CD4-positive, alpha-beta T cell treated with Interleukin-10 for 1 hour (primary cell): ENCODE measurements at regions not wholly inside any gene's neighbourhood (a gene's known extent, or its start where the extent isn't known, plus 50 kb on each side); places are given as distances from the start of the nearest gene placed in this dataset.
A peak's percentile ranks its signal among the peaks of the same experiment; 100 is the strongest.

Source experiments
- DNase-seq: peaks from one replicate; pipeline ENCODE4 v3.0.0-alpha.2; 2020

DNA sequence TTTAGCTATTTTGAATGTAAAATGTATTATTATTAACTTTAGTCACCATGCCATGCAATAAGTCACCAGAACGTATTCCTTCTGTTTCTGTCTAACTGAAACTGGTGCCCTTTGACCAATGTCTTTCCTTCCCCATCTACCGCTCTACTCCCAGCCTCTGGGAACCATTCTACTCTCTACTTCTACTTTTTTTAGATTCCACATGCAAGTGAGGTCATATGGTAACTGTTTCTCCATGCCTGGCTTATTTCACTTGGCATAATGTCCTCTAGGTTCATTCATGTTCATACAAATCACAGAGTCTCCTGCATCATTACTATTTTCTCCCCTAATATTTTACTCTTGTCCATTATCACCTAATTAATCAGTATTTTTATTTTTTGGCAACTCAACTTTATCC is 160.1 kb downstream of the TMX1 start:
- no peak for DNase-seq

DNA sequence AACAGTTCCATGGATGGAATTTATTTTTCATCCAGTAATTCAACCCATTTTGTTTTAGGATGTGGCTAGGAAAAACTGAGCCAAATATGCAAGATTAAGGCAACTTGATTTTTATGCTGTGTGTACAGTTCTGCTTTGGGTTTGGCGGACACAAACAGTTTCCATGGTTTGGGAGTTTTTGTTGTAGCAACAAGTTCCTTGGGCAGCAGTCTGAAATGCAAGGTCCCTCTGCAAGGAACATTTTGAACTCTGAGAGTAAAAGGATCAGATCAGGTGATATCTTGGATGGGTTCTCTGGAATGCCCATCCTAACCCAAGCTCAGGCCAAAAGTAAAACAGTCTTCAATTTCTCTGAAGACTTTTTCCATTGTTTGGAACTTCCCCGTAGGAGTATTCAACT is 161.2 kb downstream of the TMX1 start:
- DNase-seq: no peak

DNA sequence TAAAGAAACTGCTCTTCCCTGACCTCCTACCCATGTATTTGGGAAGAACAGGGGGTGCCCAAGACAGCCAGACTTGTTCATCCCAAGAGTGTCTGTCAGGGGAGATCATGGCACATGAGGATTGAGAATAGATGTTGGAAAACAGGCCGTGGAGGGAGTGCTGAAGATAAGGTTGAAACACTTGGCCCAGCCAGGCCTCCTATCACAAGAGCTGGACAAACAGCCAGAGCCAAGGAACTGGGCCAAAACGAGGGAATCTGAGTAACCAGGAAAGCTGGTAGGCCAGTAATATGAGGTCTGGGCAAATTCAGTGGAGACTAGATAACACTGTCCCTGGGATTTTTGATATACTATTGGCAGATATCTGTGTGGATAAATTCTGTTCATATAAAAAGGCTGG is 161.7 kb downstream of the TMX1 start:
- no peak for DNase-seq

DNA sequence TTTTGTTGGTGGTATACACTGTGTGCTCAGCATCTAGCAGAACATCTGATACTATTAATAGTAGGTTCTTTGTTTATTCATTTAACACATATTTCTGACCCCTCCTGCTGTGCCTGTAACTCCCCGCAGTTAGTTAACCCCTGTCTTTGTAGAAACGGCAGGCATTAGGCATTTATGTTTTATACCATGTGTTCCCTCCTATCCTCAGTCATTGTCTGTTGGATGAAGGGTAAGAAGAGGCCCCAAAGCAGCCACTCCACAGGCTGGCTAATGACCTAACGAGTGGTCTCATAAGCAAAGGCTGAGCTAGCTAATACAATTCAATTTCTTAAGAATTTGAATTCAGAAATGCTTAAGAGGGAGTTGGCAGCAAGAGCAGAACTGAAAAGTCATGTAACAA is 170.8 kb downstream of the TMX1 start:
- no peak for DNase-seq

DNA sequence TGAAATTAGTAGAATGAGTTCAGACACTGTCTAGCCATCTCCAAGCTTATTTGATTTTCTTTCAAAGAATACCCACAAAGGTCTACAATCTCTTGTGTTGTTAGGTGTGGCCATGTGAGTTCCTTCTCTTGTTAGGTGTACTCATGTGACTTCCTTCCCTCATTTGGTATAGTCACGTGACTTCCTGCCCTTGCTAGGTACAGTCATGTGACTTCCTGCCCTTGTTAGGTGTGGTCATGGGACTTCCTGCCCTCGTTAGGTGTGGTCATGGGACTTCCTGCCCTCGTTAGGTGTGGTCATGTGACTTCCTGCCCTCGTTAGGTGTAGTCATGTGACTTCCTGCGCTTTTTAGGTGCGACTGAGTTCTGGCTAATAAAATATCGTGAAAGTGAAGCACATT is 179.6 kb downstream of the TMX1 start:
- peak; percentile 64 for DNase-seq

DNA sequence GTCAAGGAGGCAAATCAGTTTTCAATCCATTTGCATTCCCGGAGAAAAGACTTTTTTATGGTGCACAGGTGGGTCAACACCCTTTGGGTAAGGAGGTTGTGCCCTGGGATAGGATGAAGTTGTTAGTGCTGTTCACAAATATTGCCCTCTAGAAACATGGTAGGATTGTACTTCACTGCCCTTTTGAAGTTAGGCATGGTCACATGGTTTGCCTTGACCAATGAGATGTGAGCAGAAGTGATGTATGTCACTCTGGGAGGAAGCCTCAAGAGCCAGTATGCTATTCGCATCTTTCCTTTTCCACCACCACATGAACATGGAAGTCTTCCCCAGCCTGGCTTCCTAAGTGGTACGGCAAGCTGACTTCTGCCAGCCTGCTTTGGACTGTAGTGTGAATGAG is 182.7 kb downstream of the TMX1 start:
- no peak for DNase-seq

DNA sequence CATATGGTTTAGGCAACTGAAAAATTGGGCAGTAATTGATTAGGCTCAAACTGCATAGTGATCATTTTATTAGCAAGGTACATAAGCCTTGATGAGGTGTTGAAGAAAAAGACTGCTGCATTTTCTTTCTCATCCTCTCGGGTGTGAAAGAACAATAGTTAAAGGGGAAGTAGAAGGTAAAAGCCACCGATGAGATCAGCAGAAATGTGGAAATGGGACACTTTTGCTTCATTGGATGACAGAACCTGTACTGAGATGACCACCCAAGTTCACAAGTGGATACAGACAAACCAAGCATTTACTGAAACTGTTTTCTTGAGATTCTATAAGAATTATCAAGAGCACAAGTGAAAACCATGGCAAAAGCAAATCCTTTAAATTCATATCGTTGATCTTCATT is 184.0 kb downstream of the TMX1 start:
- DNase-seq: no peak

DNA sequence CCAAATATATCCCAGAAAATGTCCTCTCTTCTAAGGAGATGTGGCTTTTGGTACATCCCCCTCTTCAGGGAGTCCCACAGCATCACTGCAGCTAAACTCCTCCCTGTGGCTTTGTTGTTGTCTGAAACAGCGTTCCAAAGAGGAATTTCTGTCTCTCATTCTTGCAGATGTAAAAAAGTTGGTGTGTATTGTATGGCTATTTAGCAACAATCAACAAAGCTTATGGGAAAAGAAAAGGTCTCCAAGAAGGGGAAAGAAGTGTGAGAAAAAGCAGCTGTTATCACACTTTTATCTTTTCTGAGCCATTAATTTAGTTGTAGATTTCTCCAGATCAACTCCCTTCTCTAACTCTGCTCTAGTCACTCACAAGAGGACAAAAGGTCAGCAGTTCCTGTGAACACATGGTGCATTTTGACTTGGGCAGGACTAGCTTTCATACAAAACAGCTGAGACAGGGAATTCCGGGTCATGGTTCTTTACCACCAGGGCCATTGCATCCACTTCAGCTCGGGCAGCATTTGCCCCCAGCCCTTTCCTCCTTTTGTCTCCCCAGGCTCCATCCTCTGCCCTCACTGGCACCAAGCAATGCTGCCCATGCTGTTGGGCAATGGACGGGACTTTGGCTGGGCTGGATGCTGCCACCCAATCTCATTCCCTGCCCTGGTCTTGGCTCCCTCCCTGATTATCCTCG is 184.7 kb downstream of the TMX1 start:
- DNase-seq: no peak

DNA sequence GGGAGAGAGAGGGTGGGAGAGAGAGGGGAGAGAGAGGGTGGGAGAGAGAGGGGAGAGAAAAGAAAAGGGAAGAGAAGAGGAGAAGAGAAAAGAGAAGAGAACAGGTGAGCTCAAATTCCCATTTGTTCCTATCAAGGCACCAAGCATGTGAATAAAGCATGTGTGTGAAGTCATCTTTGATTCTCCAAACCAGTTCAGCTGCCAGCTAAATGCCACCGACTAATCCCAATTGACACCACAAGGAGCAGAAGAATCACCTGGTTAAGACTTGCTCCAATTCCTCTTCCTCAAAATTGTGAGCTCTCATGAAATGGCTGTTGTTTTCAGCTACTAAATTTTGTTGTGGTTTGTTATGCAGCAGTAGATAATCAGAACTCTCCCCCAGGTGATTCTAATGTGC is 188.9 kb downstream of the TMX1 start:
- no peak for DNase-seq

DNA sequence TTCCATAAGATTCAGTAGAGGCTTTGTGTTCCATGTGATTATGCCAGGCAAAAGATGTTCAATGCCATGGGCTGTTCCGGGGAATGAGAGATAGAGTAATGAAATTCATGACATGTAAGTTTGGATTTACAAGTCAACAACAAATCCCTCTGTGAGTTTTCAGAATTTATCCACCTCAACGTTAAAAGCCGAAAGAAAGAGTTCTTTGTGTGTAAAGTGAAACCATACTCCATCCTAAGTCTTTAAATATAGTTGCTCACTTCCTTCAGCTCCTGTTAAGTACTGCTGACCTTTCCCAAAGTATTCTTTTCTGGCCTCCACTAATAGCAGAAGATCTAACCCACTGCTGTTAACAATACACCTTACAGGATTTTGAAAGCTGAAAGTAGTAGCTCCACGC is 190.0 kb downstream of the TMX1 start:
- DNase-seq: no peak

DNA sequence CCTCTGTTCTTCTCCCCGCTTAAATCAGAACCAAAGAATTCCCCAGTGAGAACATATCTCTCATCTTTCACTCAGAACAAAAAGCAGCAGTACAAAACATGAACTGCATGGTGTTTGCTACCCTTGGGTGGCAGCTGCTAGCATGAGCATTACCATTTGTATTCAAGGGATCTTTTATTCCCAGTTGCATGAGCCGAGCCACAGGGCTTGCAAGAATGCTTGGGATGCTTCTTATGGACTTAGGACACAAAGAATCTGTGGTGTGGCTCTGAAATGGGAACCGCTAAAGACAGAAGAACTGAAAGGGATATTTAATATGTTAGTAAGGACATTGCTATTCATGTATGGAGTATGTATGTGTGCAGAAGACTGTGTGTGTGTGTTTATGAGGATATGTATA is 190.6 kb downstream of the TMX1 start:
- DNase-seq: no peak

DNA sequence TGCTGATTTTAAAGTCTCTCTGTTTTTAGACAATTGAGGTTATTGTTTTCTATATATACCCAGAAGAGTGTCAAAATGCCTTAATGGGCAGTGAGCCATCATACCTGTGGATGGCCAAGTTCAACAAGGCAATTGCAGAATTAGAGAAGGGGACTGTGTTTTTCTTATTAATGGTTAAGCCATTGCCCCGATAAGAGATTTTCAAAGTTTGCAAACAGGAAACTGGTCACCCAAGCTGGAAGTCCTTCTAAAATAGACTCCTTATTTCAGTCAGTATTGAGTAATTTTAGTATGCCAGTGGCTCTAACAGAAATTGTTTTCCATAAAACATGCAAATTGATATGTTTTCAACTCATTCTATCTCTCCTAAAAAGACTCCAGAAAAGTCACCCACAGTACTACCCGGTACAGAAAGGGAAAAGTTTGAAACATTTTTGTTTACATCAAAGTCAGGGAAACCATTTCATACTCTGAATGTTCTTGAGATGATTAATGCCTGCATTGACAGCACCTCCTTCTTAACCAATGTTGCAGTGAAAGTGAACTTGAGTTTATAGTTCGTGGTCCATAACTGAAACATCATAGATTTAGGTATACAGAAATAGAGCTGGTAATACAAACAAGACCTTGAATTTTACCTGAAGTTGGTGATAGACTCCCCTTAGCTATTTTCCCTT is 191.1 kb downstream of the TMX1 start:
- DNase-seq: no peak

DNA sequence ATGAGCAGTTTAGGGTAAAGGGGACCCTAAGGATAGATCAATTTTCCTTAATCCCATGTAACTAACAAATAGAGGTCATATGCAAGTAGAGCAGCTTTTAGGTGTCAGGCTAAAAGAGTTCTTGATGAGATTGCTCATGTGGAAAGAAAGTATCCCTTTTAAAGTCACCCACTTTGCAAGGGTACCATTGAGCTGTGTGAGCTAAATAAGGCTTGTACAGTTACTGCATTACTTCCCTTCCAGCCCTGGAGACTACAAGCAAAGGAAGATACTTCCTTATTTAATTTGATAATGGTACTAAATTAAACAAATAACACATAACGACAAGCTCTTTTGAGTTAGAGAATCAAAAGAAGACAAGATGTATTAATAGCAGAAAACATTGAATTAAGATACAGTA is 191.7 kb downstream of the TMX1 start:
- DNase-seq: no peak

DNA sequence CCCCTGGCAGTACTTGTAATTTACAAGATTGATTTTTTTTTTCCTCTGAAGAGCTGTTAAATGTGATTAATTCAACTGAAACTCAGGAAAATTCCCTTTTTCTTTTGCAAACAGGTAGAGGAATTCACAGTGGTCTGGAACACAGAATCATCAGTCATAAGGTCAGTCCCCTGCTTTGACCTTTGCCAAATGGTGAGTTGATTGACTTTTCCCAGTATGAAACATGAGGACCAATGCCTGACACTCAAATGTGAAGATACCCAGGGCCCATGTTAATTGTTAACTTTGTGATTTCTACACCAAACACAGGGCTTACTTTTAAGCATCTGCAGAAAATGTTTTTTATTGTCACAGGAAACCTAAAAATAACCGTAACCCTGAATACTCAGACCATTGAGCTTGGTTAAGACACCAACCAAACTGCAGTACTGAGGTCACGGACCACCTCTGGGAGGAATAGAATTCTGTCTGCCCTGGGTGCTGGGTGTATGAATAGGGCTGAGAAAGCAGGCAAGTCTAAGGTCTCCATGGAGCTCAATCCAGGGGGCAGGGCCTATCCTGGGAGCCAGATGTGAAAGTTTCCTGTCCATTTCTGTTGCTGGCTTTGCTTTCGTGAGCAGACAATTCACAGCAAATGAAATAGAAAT is 192.4 kb downstream of the TMX1 start:
- no peak for DNase-seq

DNA sequence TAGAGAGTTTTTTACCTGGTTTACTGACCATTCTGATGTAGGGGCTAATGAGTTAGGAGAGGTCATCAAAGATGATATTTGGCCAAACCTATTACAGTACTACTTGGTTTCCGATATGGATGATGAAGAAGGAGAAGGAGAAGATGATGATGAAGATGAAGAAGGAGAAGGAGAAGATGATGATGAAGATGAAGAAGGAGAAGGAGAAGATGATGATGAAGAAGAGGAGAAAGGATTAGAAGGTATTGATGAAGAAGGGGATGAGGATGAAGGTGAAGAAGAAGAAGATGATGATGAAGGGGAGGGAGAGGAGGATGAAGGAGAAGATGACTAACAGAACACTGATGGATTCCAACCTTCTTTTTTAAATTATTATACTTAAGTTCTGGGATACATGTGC is 196.6 kb downstream of the TMX1 start:
- DNase-seq: no peak

DNA sequence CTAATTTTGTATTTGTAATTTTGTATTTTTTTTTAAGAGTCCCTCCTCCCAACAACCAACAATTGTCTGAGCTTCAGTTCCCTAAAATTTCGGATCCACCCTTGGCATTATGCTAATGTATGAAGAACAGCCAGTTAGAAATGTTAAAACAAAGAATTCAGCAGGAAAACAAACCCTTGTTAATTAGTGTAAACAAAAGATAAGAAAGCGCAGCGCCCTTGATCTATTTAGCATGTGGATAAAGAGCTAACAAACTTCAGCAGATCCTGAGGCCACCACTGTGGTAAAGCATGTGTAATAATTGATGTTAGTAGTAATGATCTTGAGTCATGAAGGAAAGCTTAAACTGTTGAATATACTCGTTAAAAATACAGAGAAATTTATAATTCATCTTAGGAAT is 199.8 kb downstream of the TMX1 start:
- no peak for DNase-seq

DNA sequence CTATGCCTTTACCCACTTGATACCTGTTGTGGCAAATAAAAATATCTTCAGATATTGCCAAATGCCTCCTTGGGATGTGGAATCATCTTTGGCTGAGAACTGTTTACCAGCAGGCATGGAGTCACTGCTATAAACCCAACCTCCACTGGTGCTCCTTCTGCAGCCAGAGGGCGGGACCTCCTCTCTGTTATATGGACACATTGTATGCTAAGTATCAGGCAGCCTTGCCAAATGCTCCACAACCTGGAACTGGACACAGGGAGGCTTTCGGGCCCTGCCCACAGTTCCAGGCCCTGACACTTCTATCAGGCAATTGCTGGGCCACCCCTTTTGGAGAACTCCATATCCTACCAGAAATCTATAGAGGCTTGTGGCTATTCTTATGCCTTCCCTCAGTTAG is 201.0 kb downstream of the TMX1 start:
- no peak for DNase-seq

DNA sequence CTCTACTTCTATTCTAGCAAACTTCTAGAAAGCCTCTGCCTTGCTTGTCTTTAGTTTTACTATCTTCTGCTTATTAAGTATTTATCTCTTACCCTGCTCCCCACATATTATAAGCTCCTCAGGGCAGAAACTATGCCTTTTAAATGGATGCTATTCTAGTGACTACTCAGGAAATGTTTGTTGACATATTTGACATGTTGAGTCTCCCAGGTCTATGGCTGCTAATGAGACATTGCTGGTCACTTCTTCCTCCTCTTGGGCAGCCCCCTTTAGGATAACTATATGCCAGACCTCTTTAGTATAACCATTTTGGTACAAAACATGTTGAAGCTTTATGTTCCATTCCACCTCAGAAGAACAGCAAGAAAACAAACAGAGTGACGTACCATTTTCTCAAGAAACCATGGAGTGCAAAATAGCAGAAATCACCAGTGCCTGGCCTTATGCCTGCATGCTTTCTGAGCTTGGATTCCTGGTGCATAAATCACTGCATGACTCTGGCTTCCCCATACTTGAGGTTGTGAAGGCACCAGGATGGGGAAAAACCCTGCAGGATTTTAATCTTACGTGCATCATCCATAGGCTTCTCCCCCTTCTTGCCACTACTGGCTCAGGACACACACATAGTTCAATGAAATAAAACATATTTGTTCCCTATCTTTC is 202.6 kb downstream of the TMX1 start:
- no peak for DNase-seq

DNA sequence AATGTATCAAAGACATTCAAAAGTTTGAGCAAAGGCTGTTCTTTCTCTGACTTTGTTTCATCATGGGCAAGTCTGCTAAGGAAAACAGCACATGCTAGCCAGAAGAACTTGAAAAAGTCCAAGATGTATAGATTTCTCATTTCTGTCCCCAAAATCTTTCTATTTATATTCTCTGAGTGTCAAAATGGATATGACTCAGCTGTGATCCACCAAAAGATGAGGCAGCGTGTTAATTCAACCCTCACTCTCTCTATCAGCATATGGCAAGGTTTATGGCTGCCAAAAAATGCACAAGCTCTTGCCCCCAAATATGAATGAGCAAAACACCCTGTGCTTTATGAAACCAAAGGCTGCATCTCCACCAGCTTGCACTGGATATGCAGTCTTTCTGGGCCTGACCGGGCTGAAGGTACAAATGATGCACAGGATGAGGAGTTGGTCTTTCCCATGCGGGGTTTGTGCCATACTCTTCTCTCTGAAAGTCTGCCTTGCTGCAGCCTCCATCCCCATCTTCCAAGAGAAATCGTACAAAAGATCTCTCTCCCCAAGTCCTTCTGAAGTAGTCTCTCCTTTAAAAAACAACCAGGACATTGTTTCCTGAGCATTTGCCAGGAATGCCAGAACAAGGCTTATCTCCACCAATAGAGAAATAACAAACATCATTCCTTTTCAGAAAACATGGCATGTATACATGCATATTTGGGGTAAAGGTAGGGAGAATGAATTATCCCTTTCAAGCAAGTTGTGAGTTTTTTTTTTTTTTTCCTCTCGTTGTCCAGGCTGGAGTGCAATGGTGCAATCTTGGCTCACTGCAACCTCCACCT is 203.4 kb downstream of the TMX1 start:
- no peak for DNase-seq

DNA sequence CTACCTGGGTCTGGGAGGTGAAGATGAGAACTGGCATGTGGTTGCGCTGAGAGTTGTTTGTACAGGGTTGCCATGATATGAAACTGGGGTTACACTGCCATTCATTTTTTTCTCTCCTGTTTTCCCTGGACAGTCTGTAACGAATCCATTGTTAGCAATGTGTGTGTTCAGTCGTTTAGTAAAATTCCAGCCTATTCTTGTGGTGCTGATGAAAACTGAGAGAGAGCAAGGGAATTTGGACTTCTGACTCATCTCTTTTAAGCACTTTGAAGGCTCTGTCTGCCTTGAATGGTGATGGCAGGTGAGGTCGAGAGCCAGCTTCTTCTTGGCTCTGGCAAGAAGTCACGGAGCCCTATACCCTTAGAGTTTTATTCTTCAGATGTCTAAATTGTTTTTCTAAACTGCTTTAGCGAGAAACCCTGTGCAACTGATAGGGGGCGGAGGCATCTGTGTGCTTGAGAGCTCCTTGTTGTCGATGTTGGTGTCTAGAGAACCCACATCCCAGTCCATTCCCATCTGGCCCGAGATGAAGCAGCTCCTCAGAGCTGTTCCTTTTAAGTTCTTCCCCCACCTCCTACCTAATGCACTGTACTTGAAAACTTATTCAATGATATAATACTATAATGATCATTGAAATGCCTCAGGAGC is 204.4 kb downstream of the TMX1 start:
- DNase-seq: no peak

DNA sequence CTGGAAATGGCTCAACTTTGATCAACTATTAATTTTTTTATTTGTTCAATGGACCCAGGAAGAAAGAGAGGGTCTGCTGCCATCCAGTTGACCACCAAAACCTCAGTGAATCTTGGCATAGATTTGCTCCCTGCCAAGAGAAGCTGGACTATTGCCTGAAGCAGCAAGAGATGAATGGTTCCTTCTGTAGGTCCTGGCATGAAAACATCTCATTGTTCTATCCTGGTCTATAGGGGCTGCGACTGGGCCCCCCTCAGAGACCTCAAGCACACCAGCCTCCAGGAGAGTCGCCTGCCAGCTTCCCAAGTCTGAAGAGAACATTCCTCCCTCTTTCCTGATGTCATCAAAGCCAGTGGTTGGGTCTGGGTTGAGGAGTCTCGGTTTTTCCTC is 204.9 kb downstream of the TMX1 start:
- DNase-seq: no peak

DNA sequence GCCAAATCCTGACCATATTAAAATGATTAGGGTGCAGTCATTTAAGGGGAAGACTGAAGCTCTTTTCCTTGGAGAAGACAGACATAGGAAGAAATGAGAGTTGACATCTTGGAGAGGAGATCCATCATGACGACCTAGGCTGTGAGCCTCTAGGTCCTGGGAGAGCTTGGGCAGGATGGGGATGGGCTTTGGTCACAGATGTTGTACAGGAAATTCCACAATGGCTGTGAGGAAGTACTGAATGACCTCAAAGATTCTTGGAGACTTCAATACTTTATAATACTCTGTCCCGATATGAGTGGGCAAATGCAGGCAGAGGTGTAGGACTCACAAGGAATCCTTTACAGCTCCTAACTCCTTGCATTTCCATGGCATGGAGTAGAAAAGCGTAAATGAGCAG is 204.9 kb upstream of the FRMD6 start:
- DNase-seq: no peak

DNA sequence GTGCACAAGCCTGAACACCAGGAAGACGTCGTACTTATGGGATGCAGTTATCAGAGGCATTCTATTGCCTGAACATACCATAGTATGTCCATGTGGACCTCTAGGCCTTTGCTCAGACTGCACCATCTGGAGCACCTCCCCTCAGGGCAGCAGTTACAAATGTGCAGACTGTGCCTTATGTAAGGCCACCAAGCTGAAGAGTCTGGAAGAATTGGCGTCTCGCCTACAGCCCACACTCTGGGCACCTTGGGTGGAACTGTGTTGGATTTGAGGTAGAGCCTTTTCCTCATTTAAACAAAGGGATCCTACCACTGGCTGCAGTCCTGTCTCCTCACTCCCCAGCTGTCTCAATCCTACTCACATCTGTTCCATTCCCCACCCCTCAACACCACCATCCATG is 204.3 kb upstream of the FRMD6 start:
- DNase-seq: no peak
